Neural crest cell (in vitro differentiated cells): ENCODE measurements at regions not wholly inside any gene's neighbourhood (a gene's known extent, or its start where the extent isn't known, plus 50 kb on each side); places are given as distances from the start of the nearest gene placed in this dataset.

Experiments used
- DNase-seq: peaks from one replicate; pipeline ENCODE4 v3.0.0; 2021; ENCODE audit warnings: low read depth, mixed read lengths, low spot score
- H3K27ac Mint-ChIP-seq: one replicate; pipeline ENCODE4 v1.8.0; 2021; ENCODE audit warnings: mild to moderate bottlenecking, mixed read lengths; ENCODE audit not compliant: unreplicated experiment
- H3K27me3 Mint-ChIP-seq: 2 replicates; pipeline ENCODE4 v1.8.0; 2021; ENCODE audit warnings: low read depth, mild to moderate bottlenecking, mixed read lengths
- H3K36me3 Mint-ChIP-seq: 2 replicates; pipeline ENCODE4 v1.8.0; 2021; ENCODE audit warnings: low read depth, mild to moderate bottlenecking, mixed read lengths
- H3K4me1 Mint-ChIP-seq: 2 replicates; pipeline ENCODE4 v1.8.0; 2021; ENCODE audit warnings: mixed read lengths
- H3K4me3 Mint-ChIP-seq: one replicate; pipeline ENCODE4 v1.8.0; 2021; ENCODE audit warnings: mild to moderate bottlenecking, mixed read lengths
- H3K9me3 Mint-ChIP-seq: 2 replicates; pipeline ENCODE4 v1.8.0; 2021; ENCODE audit warnings: mixed read lengths
- CTCF ChIP-seq: fragments of 200-600 bp; sonication (generic); conservative IDR thresholded peaks from 2 replicates; pipeline ENCODE4 v1.5.0; 2021; ENCODE audit warnings: antibody characterized with exemption, mild to moderate bottlenecking

- H3K4me1 Mint-ChIP-seq = no peaks in the 10 kb centered on the region
- no peak overlapping the region for H3K27ac Mint-ChIP-seq
- H3K36me3 Mint-ChIP-seq = no peaks in the 10 kb centered on the region
Measured at GRCh38 chr6:131354356-131354755, 218.7 kb upstream of the ARG1 start.

GRCh38 chr6:131356161-131356560, 216.9 kb upstream of the ARG1 start:
- DNase-seq = no peak
- H3K9me3 Mint-ChIP-seq = no peaks in the 10 kb centered on the region
- no peak overlapping the region for H3K4me3 Mint-ChIP-seq
- no peak overlapping the region for H3K27ac Mint-ChIP-seq
- no peaks in the 10 kb centered on the region for H3K27me3 Mint-ChIP-seq
- no peak for TF ChIP-seq CTCF
- H3K36me3 Mint-ChIP-seq = no peaks in the 10 kb centered on the region
- no peaks in the 10 kb centered on the region for H3K4me1 Mint-ChIP-seq

More at GRCh38 chr6:131354356-131354755, 218.7 kb upstream of the ARG1 start:
- no peak for DNase-seq
- Mint-ChIP-seq H3K9me3 (no peaks in the 10 kb centered on the region), H3K4me3 (no peak overlapping the region), H3K27me3 (no peaks in the 10 kb centered on the region)
- TF ChIP-seq CTCF = no peak

- TF ChIP-seq CTCF = no peak
- Mint-ChIP-seq H3K36me3 (no peaks in the 10 kb centered on the region), H3K4me3 (no peak overlapping the region), H3K27me3 (no peaks in the 10 kb centered on the region), H3K4me1 (no peaks in the 10 kb centered on the region), H3K9me3 (no peaks in the 10 kb centered on the region), H3K27ac (no peak overlapping the region)
- DNase-seq = no peak
Measured at GRCh38 chr6:131357501-131357900, 215.5 kb upstream of the ARG1 start.

- H3K27me3 Mint-ChIP-seq = no peaks in the 10 kb centered on the region
- no peak for DNase-seq
- no peak overlapping the region for H3K27ac Mint-ChIP-seq
- no peaks in the 10 kb centered on the region for H3K9me3 Mint-ChIP-seq
- peaks cover 4% of the 10 kb centered on the region for H3K4me1 Mint-ChIP-seq
- no peaks in the 10 kb centered on the region for H3K36me3 Mint-ChIP-seq
- H3K4me3 Mint-ChIP-seq = no peak overlapping the region
- TF ChIP-seq CTCF = no peak
Measured at GRCh38 chr6:131362070-131362469, 211.0 kb upstream of the ARG1 start.

GRCh38 chr6:131362696-131363095, 210.3 kb upstream of the ARG1 start:
- Mint-ChIP-seq H3K36me3 (no peaks in the 10 kb centered on the region), H3K4me1 (peaks cover 4% of the 10 kb centered on the region), H3K9me3 (no peaks in the 10 kb centered on the region), H3K27me3 (no peaks in the 10 kb centered on the region), H3K4me3 (no peak overlapping the region), H3K27ac (no peak overlapping the region)
- DNase-seq = no peak
- TF ChIP-seq CTCF = no peak
